HCT116 (cell line): ENCODE measurements at regions not wholly inside any gene's neighbourhood (a gene's known extent, or its start where the extent isn't known, plus 50 kb on each side); places are given as distances from the start of the nearest gene placed in this dataset.

Source experiments
- CTCF ChIP-seq, 3 experiments: fragments of 200-600 bp in 1 of 3; sonication (generic) in 1 of 3; IDR thresholded peaks in 2 of 3; conservative IDR thresholded peaks in 1 of 3; 2 replicates each; pipeline ENCODE4 v1.5.1; 2012 to 2017; ENCODE audit warnings: low read depth in 2 of 3, low read length in 2 of 3, antibody characterized with exemption in 1 of 3, borderline replicate concordance in 1 of 3, control low read depth in 1 of 3, mild to moderate bottlenecking in 1 of 3, mixed read lengths in 1 of 3, mixed run types in 1 of 3, moderate library complexity in 1 of 3; ENCODE audit not compliant: insufficient read depth in 1 of 3
- EZH2 ChIP-seq: fragments of 200-600 bp; sonication (generic); IDR thresholded peaks from 2 replicates; pipeline ENCODE4 v1.6.1; 2017; ENCODE audit warnings: antibody characterized with exemption, mixed run types
- FOSL1 ChIP-seq: IDR thresholded peaks from 2 replicates; pipeline ENCODE4 v1.6.1; 2012; ENCODE audit warnings: low read depth
- POLR2AphosphoS5 ChIP-seq: IDR thresholded peaks from 2 replicates; pipeline ENCODE4 v1.6.1; 2011; ENCODE audit warnings: mild to moderate bottlenecking, low read depth, low read length, moderate library complexity
- RAD21 ChIP-seq: IDR thresholded peaks from 2 replicates; pipeline ENCODE4 v1.6.1; 2012; ENCODE audit warnings: low read depth, mild to moderate bottlenecking
- YY1 ChIP-seq: IDR thresholded peaks from 2 replicates; pipeline ENCODE4 v1.6.1; 2011; ENCODE audit warnings: low read length, low read depth, moderate library complexity, mild to moderate bottlenecking; ENCODE audit not compliant: insufficient replicate concordance; ENCODE audit errors: extremely low read depth
- TF ChIP-seq, protein P1 (sequence below): IDR thresholded peaks from 2 replicates; pipeline ENCODE4 v1.6.1; 2012; ENCODE audit warnings: low read depth

GRCh38 chr9:106058460-106058859 lies 364.1 kb downstream of the TMEM38B start:
- TF ChIP-seq CTCF (IDR thresholded peaks at IDR 0.05 in 2 of 3, conservative IDR thresholded peaks at IDR 0.05 in 1 of 3; ENCODE audit: borderline replicate concordance in 1 of 3, insufficient read depth in 1 of 3, low read depth in 2 of 3, low read length in 2 of 3) (no peak), FOSL1 (no peak), YY1 (no peak), RAD21 (no peak), POLR2AphosphoS5 (no peak), EZH2 (no peak)
- TF ChIP-seq, protein P1, sequence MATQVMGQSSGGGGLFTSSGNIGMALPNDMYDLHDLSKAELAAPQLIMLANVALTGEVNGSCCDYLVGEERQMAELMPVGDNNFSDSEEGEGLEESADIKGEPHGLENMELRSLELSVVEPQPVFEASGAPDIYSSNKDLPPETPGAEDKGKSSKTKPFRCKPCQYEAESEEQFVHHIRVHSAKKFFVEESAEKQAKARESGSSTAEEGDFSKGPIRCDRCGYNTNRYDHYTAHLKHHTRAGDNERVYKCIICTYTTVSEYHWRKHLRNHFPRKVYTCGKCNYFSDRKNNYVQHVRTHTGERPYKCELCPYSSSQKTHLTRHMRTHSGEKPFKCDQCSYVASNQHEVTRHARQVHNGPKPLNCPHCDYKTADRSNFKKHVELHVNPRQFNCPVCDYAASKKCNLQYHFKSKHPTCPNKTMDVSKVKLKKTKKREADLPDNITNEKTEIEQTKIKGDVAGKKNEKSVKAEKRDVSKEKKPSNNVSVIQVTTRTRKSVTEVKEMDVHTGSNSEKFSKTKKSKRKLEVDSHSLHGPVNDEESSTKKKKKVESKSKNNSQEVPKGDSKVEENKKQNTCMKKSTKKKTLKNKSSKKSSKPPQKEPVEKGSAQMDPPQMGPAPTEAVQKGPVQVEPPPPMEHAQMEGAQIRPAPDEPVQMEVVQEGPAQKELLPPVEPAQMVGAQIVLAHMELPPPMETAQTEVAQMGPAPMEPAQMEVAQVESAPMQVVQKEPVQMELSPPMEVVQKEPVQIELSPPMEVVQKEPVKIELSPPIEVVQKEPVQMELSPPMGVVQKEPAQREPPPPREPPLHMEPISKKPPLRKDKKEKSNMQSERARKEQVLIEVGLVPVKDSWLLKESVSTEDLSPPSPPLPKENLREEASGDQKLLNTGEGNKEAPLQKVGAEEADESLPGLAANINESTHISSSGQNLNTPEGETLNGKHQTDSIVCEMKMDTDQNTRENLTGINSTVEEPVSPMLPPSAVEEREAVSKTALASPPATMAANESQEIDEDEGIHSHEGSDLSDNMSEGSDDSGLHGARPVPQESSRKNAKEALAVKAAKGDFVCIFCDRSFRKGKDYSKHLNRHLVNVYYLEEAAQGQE = no peak
